Fibroblast of lung (primary cell): ENCODE measurements at regions not wholly inside any gene's neighbourhood (a gene's known extent, or its start where the extent isn't known, plus 50 kb on each side); places are given as distances from the start of the nearest gene placed in this dataset.
A peak's percentile ranks its signal among the peaks of the same experiment; 100 is the strongest.
"Not testable (repeated sequence)": the region's sequence is repeated elsewhere in the genome, so short reads cannot be mapped to it uniquely, and the experiment has no call there.

Source experiments
- DNase-seq, 2 donors: peaks; one replicate each; pipeline versions ENCODE4 v3.0.0 to v3.0.0-alpha.2; 2010; ENCODE audit warnings: low read depth in 2 of 2
- H2AFZ ChIP-seq: 2 replicates; pipeline ENCODE4 v1.5.1; 2012; ENCODE audit warnings: low read length, control low read depth, inconsistent platforms
- H3K27ac ChIP-seq: 2 replicates; pipeline ENCODE4 v1.5.1; 2011; ENCODE audit warnings: low read length, control low read depth; ENCODE audit not compliant: insufficient read depth
- H3K27me3 ChIP-seq: 2 replicates; pipeline ENCODE4 v1.5.1; 2011; ENCODE audit warnings: mild to moderate bottlenecking, low read length; ENCODE audit not compliant: control insufficient read depth, insufficient read depth
- H3K36me3 ChIP-seq: 2 replicates; pipeline ENCODE4 v1.5.1; 2011; ENCODE audit warnings: low read length; ENCODE audit not compliant: control insufficient read depth, insufficient read depth
- H3K4me1 ChIP-seq: 2 replicates; pipeline ENCODE4 v1.5.1; 2011; ENCODE audit warnings: low read length; ENCODE audit not compliant: control insufficient read depth, insufficient read depth; ENCODE audit errors: extremely low read depth
- H3K4me2 ChIP-seq: 2 replicates; pipeline ENCODE4 v1.5.1; 2011; ENCODE audit warnings: low read length, control low read depth; ENCODE audit not compliant: insufficient read depth; ENCODE audit errors: extremely low read depth
- H3K4me3 ChIP-seq, 4 experiments: fragments of 200-600 bp in 1 of 4; sonication (generic) in 1 of 4; replicated peaks in 1 of 4; 2 replicates each; pipeline ENCODE4 v1.5.1; 2011 to 2016; ENCODE audit warnings: low read length in 4 of 4, low read depth in 3 of 4, mild to moderate bottlenecking in 3 of 4, control low read depth in 2 of 4, inconsistent platforms in 1 of 4, mixed read lengths in 1 of 4; ENCODE audit not compliant: insufficient read depth in 1 of 4; ENCODE audit errors: control extremely low read depth in 1 of 4
- H3K79me2 ChIP-seq: 2 replicates; pipeline ENCODE4 v1.5.1; 2012; ENCODE audit warnings: mild to moderate bottlenecking, low read length, inconsistent platforms; ENCODE audit not compliant: control insufficient read depth, insufficient read depth
- H3K9ac ChIP-seq: 2 replicates; pipeline ENCODE4 v1.5.1; 2011; ENCODE audit warnings: mild to moderate bottlenecking, low read length, control low read depth; ENCODE audit not compliant: insufficient read depth
- H3K9me3 ChIP-seq: 2 replicates; pipeline ENCODE4 v1.5.1; 2012; ENCODE audit warnings: low read depth, low read length; ENCODE audit not compliant: control insufficient read depth, insufficient read depth
- H4K20me1 ChIP-seq: 2 replicates; pipeline ENCODE4 v1.5.1; 2011; ENCODE audit warnings: low read length; ENCODE audit not compliant: control insufficient read depth, insufficient read depth; ENCODE audit errors: extremely low read depth
- CTCF ChIP-seq, 2 donors: IDR thresholded peaks in 1 of 2; conservative IDR thresholded peaks in 1 of 2; 1 replicate in 1 of 2; 2 replicates in 1 of 2; pipeline ENCODE4 v1.5.1; 2011 to 2012; ENCODE audit warnings: low read length in 2 of 2, control low read depth in 1 of 2, inconsistent platforms in 1 of 2, low read depth in 1 of 2, mild to moderate bottlenecking in 1 of 2
- EZH2 ChIP-seq: IDR thresholded peaks from 2 replicates; pipeline ENCODE4 v1.5.1; 2012; ENCODE audit warnings: low read length, control low read depth, mild to moderate bottlenecking; ENCODE audit errors: missing control alignments

GRCh38 chr3:15983232-15983631 is 185.5 kb upstream of the ANKRD28 start:
- no peaks in the 10 kb centered on the region for H4K20me1 ChIP-seq
- H3K27me3 ChIP-seq = no peaks in the 10 kb centered on the region
- H2AFZ ChIP-seq = no peak overlapping the region
- H3K36me3 ChIP-seq = no peaks in the 10 kb centered on the region
- peak overlapping the region; percentile 9 for H3K9ac ChIP-seq
- H3K4me1 ChIP-seq = peaks cover 4% of the 10 kb centered on the region
- TF ChIP-seq EZH2 (no peak), CTCF (conservative IDR thresholded peaks at IDR 0.05 in 1 of 2, IDR thresholded peaks at IDR 0.05 in 1 of 2; ENCODE audit: low read depth in 1 of 2, low read length in 2 of 2) (no peak)
- H3K4me2 ChIP-seq = peak overlapping the region; percentile 55
- no peaks in the 10 kb centered on the region for H3K9me3 ChIP-seq
- peak overlapping the region in 3 of 4 experiments; percentile 2 to 48 (median 36) for H3K4me3 ChIP-seq
- no peaks in the 10 kb centered on the region for H3K79me2 ChIP-seq
- H3K27ac ChIP-seq = peak overlapping the region; percentile 91
- peak; percentile 74 to 88 for DNase-seq

GRCh38 chr3:15983693-15984092 is 185.9 kb upstream of the ANKRD28 start:
- Histone ChIP-seq H3K27me3 (no peaks in the 10 kb centered on the region), H2AFZ (no peak overlapping the region), H4K20me1 (no peaks in the 10 kb centered on the region), H3K79me2 (no peaks in the 10 kb centered on the region), H3K9ac (no peak overlapping the region), H3K27ac (peak overlapping the region; percentile 91), H3K36me3 (no peaks in the 10 kb centered on the region), H3K4me2 (peak overlapping the region; percentile 55), H3K9me3 (no peaks in the 10 kb centered on the region), H3K4me3 (peak overlapping the region in 3 of 4 experiments; percentile 6 to 48 (median 28)), H3K4me1 (peaks cover 4% of the 10 kb centered on the region)
- DNase-seq = no peak
- TF ChIP-seq EZH2 (no peak), CTCF (conservative IDR thresholded peaks at IDR 0.05 in 1 of 2, IDR thresholded peaks at IDR 0.05 in 1 of 2; ENCODE audit: low read depth in 1 of 2, low read length in 2 of 2) (no peak)

- TF ChIP-seq CTCF (conservative IDR thresholded peaks at IDR 0.05 in 1 of 2, IDR thresholded peaks at IDR 0.05 in 1 of 2; ENCODE audit: low read depth in 1 of 2, low read length in 2 of 2) = peak in 1 of 2 donors; percentile 34
- no peak for TF ChIP-seq EZH2
- no peak overlapping the region for H3K27ac ChIP-seq
- H3K9me3 ChIP-seq = no peaks in the 10 kb centered on the region
- no peak overlapping the region for H3K4me3 ChIP-seq
- no peak for DNase-seq
- no peaks in the 10 kb centered on the region for H3K79me2 ChIP-seq
- no peaks in the 10 kb centered on the region for H3K36me3 ChIP-seq
- no peak overlapping the region for H3K4me2 ChIP-seq
- H3K9ac ChIP-seq = no peak overlapping the region
- H3K4me1 ChIP-seq = no peaks in the 10 kb centered on the region
- no peaks in the 10 kb centered on the region for H3K27me3 ChIP-seq
- no peak overlapping the region for H2AFZ ChIP-seq
- H4K20me1 ChIP-seq = no peaks in the 10 kb centered on the region
Observed at GRCh38 chr3:15989419-15989818, 185.1 kb upstream of the GALNT15 start.

- H3K27me3 ChIP-seq, H2AFZ ChIP-seq, H3K27ac ChIP-seq, H3K9ac ChIP-seq, H3K4me3 ChIP-seq, H3K79me2 ChIP-seq, DNase-seq, H3K4me1 ChIP-seq, H3K9me3 ChIP-seq, H4K20me1 ChIP-seq, H3K36me3 ChIP-seq, H3K4me2 ChIP-seq: not testable (repeated sequence)
Observed at GRCh38 chr3:15993660-15994059, 180.8 kb upstream of the GALNT15 start.

GRCh38 chr3:15996496-15996895 is 178.0 kb upstream of the GALNT15 start:
- not testable (repeated sequence) for H3K79me2 ChIP-seq, H3K4me2 ChIP-seq, H3K4me1 ChIP-seq, H3K27ac ChIP-seq, H4K20me1 ChIP-seq, H2AFZ ChIP-seq, H3K36me3 ChIP-seq, DNase-seq, H3K9me3 ChIP-seq, H3K27me3 ChIP-seq, H3K4me3 ChIP-seq, H3K9ac ChIP-seq
